B cell (primary cell): ENCODE measurements at regions not wholly inside any gene's neighbourhood (a gene's known extent, or its start where the extent isn't known, plus 50 kb on each side); places are given as distances from the start of the nearest gene placed in this dataset.

ENCODE experiments used
- ATAC-seq: fragments of 200-7000 bp; cut with Tn5 transposase; one replicate; pipeline ENCODE4 v1.10.0; 2021; ENCODE audit warnings: low read depth, mild to moderate bottlenecking, moderate number of reproducible peaks, moderate library complexity
- CTCF ChIA-PET: fragments of 350-600 bp; sonication (Branson Sonifier 250); formaldehyde crosslinking; loops from one replicate; lab custom pipeline; 2021; ENCODE audit warnings: antibody characterized with exemption, inconsistent platforms; lab: Charles Lee
- POLR2A ChIA-PET: fragments of 350-600 bp; sonication (Branson Sonifier 250); formaldehyde crosslinking; loops from one replicate; lab custom pipeline; 2021; ENCODE audit warnings: antibody characterized with exemption; lab: Charles Lee
- DNase-seq: peaks from one replicate; pipeline ENCODE4 v3.0.0; 2013
- H2AFZ ChIP-seq: 2 replicates; pipeline ENCODE4 v1.6.1; 2012; ENCODE audit warnings: mild to moderate bottlenecking, low read depth, low read length; ENCODE audit not compliant: insufficient read depth, poor library complexity, severe bottlenecking
- H3K27ac ChIP-seq, 2 donors: 1 replicate in 1 of 2; 2 replicates in 1 of 2; pipeline ENCODE4 v1.5.1; 2012 to 2013; ENCODE audit warnings: low read length in 2 of 2, mild to moderate bottlenecking in 2 of 2, moderate library complexity in 1 of 2
- H3K27me3 ChIP-seq, 4 experiments: fragments of 200-600 bp in 1 of 4; sonication (generic) in 1 of 4; replicated peaks in 1 of 4; 1 replicate in 2 of 4; 2 replicates in 2 of 4; pipeline versions ENCODE4 v1.6.1 to v1.7.0; 2013 to 2016; ENCODE audit warnings: low read length in 3 of 4, mild to moderate bottlenecking in 2 of 4, mixed read lengths in 1 of 4, moderate library complexity in 1 of 4; ENCODE audit not compliant: insufficient read depth in 4 of 4, control insufficient read depth in 3 of 4; ENCODE audit errors: control extremely low read depth in 1 of 4
- H3K36me3 ChIP-seq, 2 experiments: replicated peaks in 1 of 2; 1 replicate in 1 of 2; 2 replicates in 1 of 2; pipeline versions ENCODE4 v1.6.1 to v1.7.1; 2013; ENCODE audit warnings: low read length in 1 of 2; ENCODE audit not compliant: insufficient read depth in 2 of 2, control insufficient read depth in 1 of 2; ENCODE audit errors: control extremely low read depth in 1 of 2, extremely low read depth in 1 of 2
- H3K4me1 ChIP-seq, 2 donors: fragments of 200-600 bp in 1 of 2; sonication (generic) in 1 of 2; 1 replicate in 1 of 2; 2 replicates in 1 of 2; pipeline versions ENCODE4 v1.5.1 to v1.6.1; 2013 to 2017; ENCODE audit warnings: low read length in 2 of 2; ENCODE audit not compliant: control insufficient read depth in 2 of 2, insufficient read depth in 2 of 2
- H3K4me2 ChIP-seq: replicated peaks from 2 replicates; pipeline ENCODE3; 2012; ENCODE audit warnings: mild to moderate bottlenecking, low read depth, low read length; ENCODE audit not compliant: poor library complexity, severe bottlenecking
- H3K4me3 ChIP-seq, 5 experiments: fragments of 200-600 bp in 1 of 5; sonication (generic) in 1 of 5; 1 replicate in 3 of 5; 2 replicates in 2 of 5; pipeline versions ENCODE4 v1.5.1 to v1.7.0; 2011 to 2016; ENCODE audit warnings: low read length in 4 of 5, mild to moderate bottlenecking in 4 of 5, low read depth in 2 of 5, control low read depth in 1 of 5, moderate library complexity in 1 of 5; ENCODE audit not compliant: insufficient read depth in 1 of 5; ENCODE audit errors: control extremely low read depth in 1 of 5, extremely low read depth in 1 of 5
- H3K79me2 ChIP-seq: fragments of 200-600 bp; sonication (generic); one replicate; pipeline ENCODE4 v1.6.0; 2016; ENCODE audit warnings: low read length; ENCODE audit not compliant: control insufficient read depth, insufficient read depth
- H3K9ac ChIP-seq: fragments of 200-600 bp; sonication (generic); 2 replicates; pipeline ENCODE4 v1.6.1; 2017; ENCODE audit warnings: mild to moderate bottlenecking, low read length, moderate library complexity
- H3K9me3 ChIP-seq, 3 donors: one replicate each; pipeline versions ENCODE4 v1.6.1 to v1.7.1; 2013; ENCODE audit warnings: low read length in 2 of 3; ENCODE audit not compliant: control insufficient read depth in 2 of 3, insufficient read depth in 1 of 3; ENCODE audit errors: control extremely low read depth in 1 of 3
- H4K20me1 ChIP-seq: 2 replicates; pipeline ENCODE4 v1.6.0; 2012; ENCODE audit warnings: mild to moderate bottlenecking, low read length; ENCODE audit not compliant: insufficient read depth, control insufficient read depth, poor library complexity, severe bottlenecking
- H3K27ac Mint-ChIP-seq: one replicate; pipeline ENCODE4 v1.8.0; 2021; ENCODE audit warnings: mixed read lengths
- H3K27me3 Mint-ChIP-seq: one replicate; pipeline ENCODE4 v1.8.0; 2021; ENCODE audit warnings: mixed read lengths
- H3K4me1 Mint-ChIP-seq: one replicate; pipeline ENCODE4 v1.8.0; 2021; ENCODE audit warnings: mixed read lengths
- H3K4me3 Mint-ChIP-seq: one replicate; pipeline ENCODE4 v1.8.0; 2021; ENCODE audit warnings: mixed read lengths
- H3K9me3 Mint-ChIP-seq: one replicate; pipeline ENCODE4 v1.8.0; 2022; ENCODE audit warnings: mixed read lengths; ENCODE audit not compliant: insufficient read depth
- CTCF ChIP-seq: fragments of 200-600 bp; IDR thresholded peaks from one replicate; pipeline ENCODE4 v1.8.0; 2022; ENCODE audit warnings: antibody characterized with exemption, mild to moderate bottlenecking
- EZH2 ChIP-seq: IDR thresholded peaks from 2 replicates; pipeline ENCODE4 v1.6.1; 2012; ENCODE audit warnings: borderline replicate concordance, low read depth, mild to moderate bottlenecking, moderate library complexity, low read length; ENCODE audit not compliant: insufficient read depth, poor library complexity, severe bottlenecking
- WGBS: methylation state at CpG from one replicate; pipeline ENCODE4 v1.1.5; 2013; ENCODE audit warnings: missing lambda C conversion rate; ENCODE audit not compliant: insufficient coverage; 5-methylcytosine and 5-hydroxymethylcytosine counted together
- intact Hi-C: fragments of 100-400 bp; cut with micrococcal nuclease; formaldehyde crosslinking; loops from one replicate; pipeline ENCODE4 v1.10.0; 2022

GRCh38 chr11:93054881-93055280 lies 85.4 kb downstream of the MTNR1B start:
- Histone ChIP-seq H2AFZ (no peak overlapping the region), H4K20me1 (no peaks in the 10 kb centered on the region), H3K79me2 (no peaks in the 10 kb centered on the region), H3K4me3 (no peak overlapping the region), H3K9ac (no peak overlapping the region), H3K27ac (no peak overlapping the region), H3K9me3 (peaks cover 0 to 2% (median 0%) of the 10 kb centered on the region in 3 donors), H3K4me1 (no peaks in the 10 kb centered on the region), H3K27me3 (no peaks in the 10 kb centered on the region), H3K36me3 (no peaks in the 10 kb centered on the region), H3K4me2 (no peak overlapping the region)
- no peak for TF ChIP-seq CTCF
- TF ChIP-seq EZH2, result no peak
- ChIA-PET POLR2A (no interaction called here), CTCF (no interaction called here)
- H3K27ac Mint-ChIP-seq, result no peak overlapping the region
- WGBS, result no CpG with 5 or more reads among the region's 2 CpGs
- no peak for DNase-seq
- H3K4me1 Mint-ChIP-seq, result no peaks in the 10 kb centered on the region
- intact Hi-C loops, result no loop called here
- no peak overlapping the region for H3K4me3 Mint-ChIP-seq
- no peaks in the 10 kb centered on the region for H3K27me3 Mint-ChIP-seq
- H3K9me3 Mint-ChIP-seq, result no peaks in the 10 kb centered on the region
- ATAC-seq, result no peak

- Mint-ChIP-seq H3K4me3 (no peak overlapping the region), H3K27me3 (no peaks in the 10 kb centered on the region), H3K27ac (no peak overlapping the region), H3K9me3 (no peaks in the 10 kb centered on the region), H3K4me1 (no peaks in the 10 kb centered on the region)
- DNase-seq, result no peak
- Histone ChIP-seq H3K4me3 (no peak overlapping the region), H3K27ac (no peak overlapping the region), H4K20me1 (no peaks in the 10 kb centered on the region), H3K27me3 (no peaks in the 10 kb centered on the region), H3K4me2 (no peak overlapping the region), H3K4me1 (no peaks in the 10 kb centered on the region), H3K79me2 (no peaks in the 10 kb centered on the region), H3K9me3 (peaks cover 0 to 2% (median 0%) of the 10 kb centered on the region in 3 donors), H3K9ac (no peak overlapping the region), H3K36me3 (no peaks in the 10 kb centered on the region), H2AFZ (no peak overlapping the region)
- TF ChIP-seq CTCF (no peak), EZH2 (no peak)
- CTCF ChIA-PET, result no interaction called here
- no peak for ATAC-seq
- intact Hi-C loops, result no loop called here
- WGBS, result 73% methylated on average over 4 of the region's 6 CpGs
- POLR2A ChIA-PET, result no interaction called here
Measured at GRCh38 chr11:93059117-93059957, 89.9 kb downstream of the MTNR1B start.
